SK-N-SH treated with all-trans-retinoic acid at 6 μM for 48 hours (cell line): ENCODE measurements at regions not wholly inside any gene's neighbourhood (a gene's known extent, or its start where the extent isn't known, plus 50 kb on each side); places are given as distances from the start of the nearest gene placed in this dataset.
A peak's percentile ranks its signal among the peaks of the same experiment; 100 is the strongest.

Experiments
- ATAC-seq: fragments of 200-7000 bp; cut with Tn5 transposase; 3 replicates; pipeline ENCODE4 v1.9.1; 2020; ENCODE audit warnings: mild to moderate bottlenecking, moderate library complexity
- ARNTL ChIP-seq: fragments of 450-650 bp; formaldehyde crosslinking; IDR thresholded peaks from 2 replicates; pipeline ENCODE4 v1.5.0; 2020; ENCODE audit warnings: low read depth, mild to moderate bottlenecking, moderate library complexity, borderline replicate concordance
- BACH2 ChIP-seq: fragments of 250-450 bp; sonication (Bioruptor Pico); IDR thresholded peaks from 2 replicates; pipeline ENCODE4 v1.9.0; 2021; ENCODE audit warnings: mild to moderate bottlenecking, borderline replicate concordance
- CSDC2 ChIP-seq: fragments of 250-450 bp; sonication (Bioruptor Pico); IDR thresholded peaks from 2 replicates; pipeline ENCODE4 v1.5.0; 2020; ENCODE audit warnings: mild to moderate bottlenecking, moderate library complexity
- CSRNP3 ChIP-seq: fragments of 250-450 bp; sonication (Bioruptor Pico); IDR thresholded peaks from 2 replicates; pipeline ENCODE4 v1.5.1; 2021; ENCODE audit warnings: mild to moderate bottlenecking, moderate library complexity
- ESRRG ChIP-seq: fragments of 250-450 bp; sonication (Bioruptor Pico); IDR thresholded peaks from 2 replicates; pipeline ENCODE4 v1.6.1; 2021; ENCODE audit warnings: mild to moderate bottlenecking
- GLIS3 ChIP-seq: fragments of 250-450 bp; sonication (Bioruptor Pico); IDR thresholded peaks from 2 replicates; pipeline ENCODE4 v1.5.0; 2020; ENCODE audit warnings: mild to moderate bottlenecking, moderate library complexity
- ISL1 ChIP-seq: fragments of 250-450 bp; sonication (Bioruptor Pico); IDR thresholded peaks from 2 replicates; pipeline ENCODE4 v2.1.2; 2022; ENCODE audit warnings: mild to moderate bottlenecking, moderate library complexity
- OSR1 ChIP-seq: fragments of 250-450 bp; sonication (Bioruptor Pico); IDR thresholded peaks from 2 replicates; pipeline ENCODE4 v1.8.0; 2022; ENCODE audit warnings: moderate library complexity, mild to moderate bottlenecking, inconsistent platforms
- POU6F1 ChIP-seq: fragments of 250-450 bp; sonication (Bioruptor Pico); IDR thresholded peaks from 2 replicates; pipeline ENCODE4 v1.8.0; 2021; ENCODE audit warnings: low read depth, mild to moderate bottlenecking, moderate library complexity, borderline replicate concordance
- PPARA ChIP-seq: fragments of 250-450 bp; sonication (Bioruptor Pico); IDR thresholded peaks from 2 replicates; pipeline ENCODE4 v1.5.0; 2020; ENCODE audit warnings: mild to moderate bottlenecking, borderline replicate concordance
- SNAI2 ChIP-seq: fragments of 250-450 bp; sonication (Bioruptor Pico); IDR thresholded peaks from 2 replicates; pipeline ENCODE4 v1.5.0; 2020; ENCODE audit warnings: mild to moderate bottlenecking, moderate library complexity
- TCF4 ChIP-seq: fragments of 250-450 bp; sonication (Bioruptor Pico); IDR thresholded peaks from 2 replicates; pipeline ENCODE4 v1.8.0; 2021; ENCODE audit warnings: mild to moderate bottlenecking, moderate library complexity, borderline replicate concordance
- TOX ChIP-seq: fragments of 250-450 bp; sonication (Bioruptor Pico); IDR thresholded peaks from 2 replicates; pipeline ENCODE4 v1.8.0; 2021; ENCODE audit warnings: mild to moderate bottlenecking, moderate library complexity, borderline replicate concordance
- TSHZ2 ChIP-seq: fragments of 250-450 bp; sonication (Bioruptor Pico); IDR thresholded peaks from 2 replicates; pipeline ENCODE4 v1.5.0; 2020; ENCODE audit warnings: mild to moderate bottlenecking, moderate library complexity
- ZC3H10 ChIP-seq: fragments of 250-450 bp; sonication (Bioruptor Pico); IDR thresholded peaks from 2 replicates; pipeline ENCODE4 v1.5.1; 2021; ENCODE audit warnings: mild to moderate bottlenecking, moderate library complexity
- ZFP3 ChIP-seq: fragments of 250-450 bp; sonication (Bioruptor Pico); IDR thresholded peaks from 2 replicates; pipeline ENCODE4 v1.5.0; 2020; ENCODE audit warnings: mild to moderate bottlenecking, moderate library complexity
- ZFP30 ChIP-seq: fragments of 450-650 bp; formaldehyde crosslinking; IDR thresholded peaks from 2 replicates; pipeline ENCODE4 v1.5.0; 2022; ENCODE audit warnings: mild to moderate bottlenecking, moderate library complexity
- ZNF565 ChIP-seq: fragments of 450-650 bp; formaldehyde crosslinking; conservative IDR thresholded peaks from 2 replicates; pipeline ENCODE4 v1.5.0; 2020; ENCODE audit warnings: low read depth, mild to moderate bottlenecking, moderate library complexity
- ZNF70 ChIP-seq: fragments of 450-650 bp; formaldehyde crosslinking; IDR thresholded peaks from 2 replicates; pipeline ENCODE4 v1.5.0; 2020; ENCODE audit warnings: mild to moderate bottlenecking, moderate library complexity
- ZNF8 ChIP-seq: fragments of 450-650 bp; formaldehyde crosslinking; IDR thresholded peaks from 2 replicates; pipeline ENCODE4 v1.5.0; 2020; ENCODE audit warnings: mild to moderate bottlenecking, moderate library complexity
- TF ChIP-seq, protein P1 (sequence below): fragments of 250-450 bp; sonication (Bioruptor Pico); IDR thresholded peaks from 2 replicates; pipeline ENCODE4 v1.5.1; 2020; ENCODE audit warnings: low read depth, mild to moderate bottlenecking, moderate library complexity
- TF ChIP-seq, protein P2 (sequence below): fragments of 250-450 bp; sonication (Bioruptor Pico); IDR thresholded peaks from 2 replicates; pipeline ENCODE4 v1.8.0; 2020; ENCODE audit warnings: mild to moderate bottlenecking, moderate library complexity, borderline replicate concordance

DNA sequence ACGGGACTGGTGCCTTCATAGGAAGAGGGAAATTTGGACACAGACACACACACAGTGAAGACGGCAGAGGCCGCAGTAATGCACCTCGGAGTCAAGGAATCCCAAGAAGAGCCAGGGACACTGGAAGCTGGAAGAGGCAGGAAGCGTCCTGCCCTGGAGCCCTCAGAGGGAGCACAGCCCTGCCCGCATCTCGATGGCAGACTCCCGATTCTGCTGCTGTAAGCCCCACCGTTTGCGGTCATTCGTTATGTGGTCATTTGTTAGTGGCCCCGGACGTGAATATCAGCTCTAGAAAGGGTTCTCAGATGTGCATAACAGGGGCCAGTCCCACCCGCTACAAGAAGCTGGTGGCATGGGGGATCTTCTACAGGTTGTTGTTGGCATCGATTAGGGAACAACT, 316.6 kb downstream of the FOXL1 start:
- TF ChIP-seq TOX = no peak
- TF ChIP-seq, protein P1, sequence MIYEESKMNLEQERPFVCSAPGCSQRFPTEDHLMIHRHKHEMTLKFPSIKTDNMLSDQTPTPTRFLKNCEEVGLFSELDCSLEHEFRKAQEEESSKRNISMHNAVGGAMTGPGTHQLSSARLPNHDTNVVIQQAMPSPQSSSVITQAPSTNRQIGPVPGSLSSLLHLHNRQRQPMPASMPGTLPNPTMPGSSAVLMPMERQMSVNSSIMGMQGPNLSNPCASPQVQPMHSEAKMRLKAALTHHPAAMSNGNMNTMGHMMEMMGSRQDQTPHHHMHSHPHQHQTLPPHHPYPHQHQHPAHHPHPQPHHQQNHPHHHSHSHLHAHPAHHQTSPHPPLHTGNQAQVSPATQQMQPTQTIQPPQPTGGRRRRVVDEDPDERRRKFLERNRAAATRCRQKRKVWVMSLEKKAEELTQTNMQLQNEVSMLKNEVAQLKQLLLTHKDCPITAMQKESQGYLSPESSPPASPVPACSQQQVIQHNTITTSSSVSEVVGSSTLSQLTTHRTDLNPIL (CRISPR knock-in tag) = no peak
- TF ChIP-seq ZNF70 = no peak
- TF ChIP-seq ESRRG (CRISPR knock-in tag) = no peak
- no peak for TF ChIP-seq CSDC2 (CRISPR knock-in tag)
- no peak for TF ChIP-seq ZC3H10 (CRISPR knock-in tag)
- TF ChIP-seq ZNF565 (CRISPR knock-in tag) = no peak
- no peak for TF ChIP-seq GLIS3 (CRISPR knock-in tag)
- TF ChIP-seq BACH2 (CRISPR knock-in tag) = no peak
- TF ChIP-seq ARNTL = no peak
- TF ChIP-seq TCF4 (CRISPR knock-in tag) = no peak
- no peak for TF ChIP-seq SNAI2 (CRISPR knock-in tag)
- ATAC-seq = peak; percentile 34; the same call in 2 of the 3 replicates

DNA sequence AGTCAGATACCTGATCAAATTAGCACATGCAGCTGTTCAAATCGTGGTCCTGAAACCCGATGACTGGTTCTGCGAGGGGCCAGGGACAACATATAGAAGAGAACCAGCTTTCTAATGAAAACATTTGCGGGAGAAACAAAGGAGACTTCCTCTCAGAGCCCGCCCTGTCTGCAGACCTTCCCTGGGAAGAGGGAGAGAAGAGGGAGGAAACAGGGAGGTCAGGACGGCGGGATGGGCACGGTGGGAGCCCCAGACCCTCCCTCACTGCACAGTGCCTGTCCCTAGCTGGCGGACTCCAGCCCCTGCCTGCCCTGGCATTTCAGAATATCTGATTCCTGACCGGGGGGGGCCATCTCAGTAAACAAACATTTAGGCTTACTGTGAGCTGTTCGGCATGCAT, 317.3 kb downstream of the FOXL1 start:
- TF ChIP-seq CSRNP3 (CRISPR knock-in tag) (no peak), ZFP3 (no peak), ISL1 (no peak), PPARA (no peak), ZFP30 (CRISPR knock-in tag) (no peak), ZNF70 (no peak), TSHZ2 (CRISPR knock-in tag) (no peak), ZNF8 (CRISPR knock-in tag) (no peak), ESRRG (CRISPR knock-in tag) (no peak), ZNF565 (CRISPR knock-in tag) (no peak), OSR1 (CRISPR knock-in tag) (no peak), BACH2 (CRISPR knock-in tag) (no peak), TCF4 (CRISPR knock-in tag) (no peak), POU6F1 (CRISPR knock-in tag) (no peak), SNAI2 (CRISPR knock-in tag) (no peak), TOX (no peak), ZC3H10 (CRISPR knock-in tag) (no peak)
- ATAC-seq = no peak; the same call in 1 of the 3 replicates

DNA sequence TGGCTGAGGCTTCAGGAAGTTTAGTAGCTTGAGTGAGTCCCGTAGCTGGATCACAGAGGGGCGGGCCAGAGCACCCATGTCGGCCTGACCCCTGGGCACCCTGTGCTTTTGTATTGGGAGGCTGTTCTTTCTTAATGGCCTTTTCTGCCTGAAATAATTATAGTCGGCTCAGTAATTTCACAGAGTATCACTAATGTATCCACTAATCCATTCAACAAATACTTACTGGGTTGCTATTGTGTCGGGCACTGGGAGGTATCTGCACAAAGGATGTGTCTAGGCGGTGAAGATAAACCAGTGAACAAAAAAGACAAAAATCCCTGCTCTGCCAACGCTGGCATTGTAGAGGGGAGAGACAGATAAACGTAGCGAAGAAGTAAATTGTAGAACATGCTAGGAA, 318.6 kb downstream of the FOXL1 start:
- TF ChIP-seq ZFP30 (CRISPR knock-in tag) = no peak
- TF ChIP-seq ZNF70 = no peak
- no peak for TF ChIP-seq ZFP3
- TF ChIP-seq ARNTL = no peak
- TF ChIP-seq CSRNP3 (CRISPR knock-in tag) = no peak
- no peak for TF ChIP-seq ZC3H10 (CRISPR knock-in tag)
- TF ChIP-seq, protein P2, sequence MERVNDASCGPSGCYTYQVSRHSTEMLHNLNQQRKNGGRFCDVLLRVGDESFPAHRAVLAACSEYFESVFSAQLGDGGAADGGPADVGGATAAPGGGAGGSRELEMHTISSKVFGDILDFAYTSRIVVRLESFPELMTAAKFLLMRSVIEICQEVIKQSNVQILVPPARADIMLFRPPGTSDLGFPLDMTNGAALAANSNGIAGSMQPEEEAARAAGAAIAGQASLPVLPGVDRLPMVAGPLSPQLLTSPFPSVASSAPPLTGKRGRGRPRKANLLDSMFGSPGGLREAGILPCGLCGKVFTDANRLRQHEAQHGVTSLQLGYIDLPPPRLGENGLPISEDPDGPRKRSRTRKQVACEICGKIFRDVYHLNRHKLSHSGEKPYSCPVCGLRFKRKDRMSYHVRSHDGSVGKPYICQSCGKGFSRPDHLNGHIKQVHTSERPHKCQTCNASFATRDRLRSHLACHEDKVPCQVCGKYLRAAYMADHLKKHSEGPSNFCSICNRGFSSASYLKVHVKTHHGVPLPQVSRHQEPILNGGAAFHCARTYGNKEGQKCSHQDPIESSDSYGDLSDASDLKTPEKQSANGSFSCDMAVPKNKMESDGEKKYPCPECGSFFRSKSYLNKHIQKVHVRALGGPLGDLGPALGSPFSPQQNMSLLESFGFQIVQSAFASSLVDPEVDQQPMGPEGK (CRISPR knock-in tag) = no peak
- no peak for TF ChIP-seq GLIS3 (CRISPR knock-in tag)
- TF ChIP-seq CSDC2 (CRISPR knock-in tag) = no peak
- ATAC-seq = no peak
